Caco-2 (cell line): ENCODE measurements at regions not wholly inside any gene's neighbourhood (a gene's known extent, or its start where the extent isn't known, plus 50 kb on each side); places are given as distances from the start of the nearest gene placed in this dataset.

Experiments
- BruUV-seq: library from RNA; stranded (reverse); fragments of 400-500 nt; replicated peaks from 2 replicates; lab custom pipeline; 2021; lab: Mats Ljungman, UMichigan
- CTCF ChIA-PET: fragments of 300-600 bp; sonication (Branson Sonifier 250); formaldehyde crosslinking; loops from one replicate; lab custom pipeline; 2022; ENCODE audit warnings: antibody characterized with exemption; lab: Charles Lee
- POLR2A ChIA-PET: fragments of 300-600 bp; sonication (Branson Sonifier 250); formaldehyde crosslinking; loops from one replicate; lab custom pipeline; 2022; ENCODE audit warnings: antibody characterized with exemption; lab: Charles Lee
- DNase-seq, 2 experiments: peaks; one replicate each; pipeline versions ENCODE4 v3.0.0 to v3.0.0-alpha.2; 2020 to 2022
- H3K27me3 ChIP-seq: replicated peaks from 2 replicates; pipeline ENCODE4 v1.6.0; 2011; ENCODE audit warnings: low read length; ENCODE audit not compliant: control insufficient read depth, insufficient read depth
- H3K36me3 ChIP-seq: 2 replicates; pipeline ENCODE4 v1.5.1; 2011; ENCODE audit warnings: low read length; ENCODE audit not compliant: control insufficient read depth, insufficient read depth
- H3K4me1 ChIP-seq: fragments of 250-450 bp; sonication (Bioruptor Pico); 2 replicates; pipeline ENCODE4 v1.5.1; 2020; ENCODE audit warnings: mild to moderate bottlenecking
- H3K4me3 ChIP-seq: 2 replicates; pipeline ENCODE4 v1.5.1; 2011; ENCODE audit warnings: low read depth, mild to moderate bottlenecking, control low read depth, low read length
- H3K9me3 ChIP-seq: fragments of 250-450 bp; sonication (Bioruptor Pico); 2 replicates; pipeline ENCODE4 v1.5.1; 2020; ENCODE audit warnings: mild to moderate bottlenecking, moderate library complexity
- H3K27ac Mint-ChIP-seq: one replicate; pipeline ENCODE4 v1.8.0; 2022; ENCODE audit warnings: mixed read lengths; ENCODE audit not compliant: unreplicated experiment
- H3K27me3 Mint-ChIP-seq: one replicate; pipeline ENCODE4 v1.8.0; 2022; ENCODE audit warnings: mixed read lengths; ENCODE audit not compliant: insufficient read depth, unreplicated experiment
- H3K36me3 Mint-ChIP-seq: one replicate; pipeline ENCODE4 v1.8.0; 2022; ENCODE audit warnings: mild to moderate bottlenecking, mixed read lengths; ENCODE audit not compliant: insufficient read depth, unreplicated experiment
- H3K4me1 Mint-ChIP-seq: one replicate; pipeline ENCODE4 v1.8.0; 2022; ENCODE audit warnings: low read depth, mixed read lengths; ENCODE audit not compliant: unreplicated experiment
- H3K4me3 Mint-ChIP-seq: one replicate; pipeline ENCODE4 v1.8.0; 2022; ENCODE audit warnings: mild to moderate bottlenecking, moderate library complexity, mixed read lengths; ENCODE audit not compliant: unreplicated experiment
- H3K9me3 Mint-ChIP-seq: one replicate; pipeline ENCODE4 v1.8.0; 2022; ENCODE audit warnings: mixed read lengths; ENCODE audit not compliant: unreplicated experiment
- intact Hi-C: fragments of 100-400 bp; cut with micrococcal nuclease; formaldehyde crosslinking; loops from one replicate; pipeline ENCODE4 v1.10.0; 2022; ENCODE audit not compliant: unreplicated experiment
- TF ChIP-seq, protein P1 (sequence below), 2 experiments: fragments of 200-600 bp in 1 of 2; IDR thresholded peaks; 1 replicate in 1 of 2; 2 replicates in 1 of 2; pipeline versions ENCODE4 v1.5.1 to v1.8.0; 2011 to 2022; ENCODE audit warnings: antibody characterized with exemption in 1 of 2, control low read depth in 1 of 2, inconsistent platforms in 1 of 2, low read depth in 1 of 2, low read length in 1 of 2, mild to moderate bottlenecking in 1 of 2, moderate library complexity in 1 of 2; ENCODE audit not compliant: insufficient read depth in 1 of 2, severe bottlenecking in 1 of 2, unreplicated experiment in 1 of 2

DNA sequence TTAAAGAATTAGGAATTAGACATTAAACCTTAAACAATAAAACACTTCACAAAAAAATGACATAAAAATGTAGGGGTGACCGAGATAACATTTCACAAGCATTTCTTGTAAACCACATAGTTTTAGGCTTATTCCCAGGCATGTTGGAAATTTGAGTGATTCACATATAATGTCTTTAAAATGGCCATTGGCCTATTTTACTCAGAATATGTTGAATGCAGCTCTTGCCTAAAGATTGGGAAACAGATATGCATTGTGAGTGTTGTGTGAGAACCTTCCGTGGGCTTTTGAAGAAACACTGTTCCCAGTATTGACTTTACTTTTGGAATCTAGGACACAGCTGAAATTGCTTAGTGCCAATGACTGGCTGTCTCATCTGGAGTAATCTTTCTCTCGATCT is 79.6 kb downstream of the ARL5B start:
- POLR2A ChIA-PET: no interaction called here

DNA sequence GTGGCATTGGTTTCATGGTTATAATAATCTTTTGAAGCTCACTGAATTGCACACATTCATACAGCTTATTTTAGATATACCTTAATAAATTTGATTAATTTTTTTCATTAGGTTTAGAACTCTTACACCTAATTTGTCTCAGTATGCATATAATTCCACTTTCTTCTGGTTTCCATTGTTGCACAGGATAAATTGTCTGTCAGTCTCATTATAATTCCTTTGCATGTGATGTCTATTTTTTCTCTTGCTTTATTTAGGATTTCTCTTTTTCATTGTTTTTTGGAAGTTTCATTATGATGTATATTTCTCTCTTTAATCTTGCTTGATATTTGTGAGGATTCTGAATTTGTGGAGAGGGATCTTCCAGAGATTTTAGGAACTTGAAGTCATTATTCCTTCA is 84.7 kb downstream of the ARL5B start:
- H3K9me3 ChIP-seq: peaks cover 7% of the 10 kb centered on the region; the same call in 1 of the 2 replicates
- Mint-ChIP-seq H3K27ac (no peak overlapping the region), H3K4me3 (no peak overlapping the region), H3K36me3 (no peaks in the 10 kb centered on the region), H3K27me3 (no peaks in the 10 kb centered on the region), H3K9me3 (peaks cover 25% of the 10 kb centered on the region), H3K4me1 (no peaks in the 10 kb centered on the region)
- H3K36me3 ChIP-seq: no peaks in the 10 kb centered on the region
- no peak overlapping the region for H3K4me3 ChIP-seq
- TF ChIP-seq, protein P1, sequence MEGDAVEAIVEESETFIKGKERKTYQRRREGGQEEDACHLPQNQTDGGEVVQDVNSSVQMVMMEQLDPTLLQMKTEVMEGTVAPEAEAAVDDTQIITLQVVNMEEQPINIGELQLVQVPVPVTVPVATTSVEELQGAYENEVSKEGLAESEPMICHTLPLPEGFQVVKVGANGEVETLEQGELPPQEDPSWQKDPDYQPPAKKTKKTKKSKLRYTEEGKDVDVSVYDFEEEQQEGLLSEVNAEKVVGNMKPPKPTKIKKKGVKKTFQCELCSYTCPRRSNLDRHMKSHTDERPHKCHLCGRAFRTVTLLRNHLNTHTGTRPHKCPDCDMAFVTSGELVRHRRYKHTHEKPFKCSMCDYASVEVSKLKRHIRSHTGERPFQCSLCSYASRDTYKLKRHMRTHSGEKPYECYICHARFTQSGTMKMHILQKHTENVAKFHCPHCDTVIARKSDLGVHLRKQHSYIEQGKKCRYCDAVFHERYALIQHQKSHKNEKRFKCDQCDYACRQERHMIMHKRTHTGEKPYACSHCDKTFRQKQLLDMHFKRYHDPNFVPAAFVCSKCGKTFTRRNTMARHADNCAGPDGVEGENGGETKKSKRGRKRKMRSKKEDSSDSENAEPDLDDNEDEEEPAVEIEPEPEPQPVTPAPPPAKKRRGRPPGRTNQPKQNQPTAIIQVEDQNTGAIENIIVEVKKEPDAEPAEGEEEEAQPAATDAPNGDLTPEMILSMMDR (IDR thresholded peaks at IDR 0.05; ENCODE audit: insufficient read depth in 1 of 2, low read depth in 1 of 2, low read length in 1 of 2, severe bottlenecking in 1 of 2, unreplicated experiment in 1 of 2): no peak
- CTCF ChIA-PET: no interaction called here
- no peaks in the 10 kb centered on the region for H3K4me1 ChIP-seq
- H3K27me3 ChIP-seq: no peaks in the 10 kb centered on the region
- no peak for DNase-seq
- BruUV-seq: no TSS peak
- POLR2A ChIA-PET: no interaction called here
- intact Hi-C loops: no loop called here

More for the DNA sequence above, 79.6 kb downstream of the ARL5B start:
- Mint-ChIP-seq H3K9me3 (peaks cover 15% of the 10 kb centered on the region), H3K27me3 (no peaks in the 10 kb centered on the region), H3K4me3 (no peak overlapping the region), H3K27ac (no peak overlapping the region), H3K4me1 (no peaks in the 10 kb centered on the region), H3K36me3 (no peaks in the 10 kb centered on the region)
- BruUV-seq: no TSS peak
- no peaks in the 10 kb centered on the region for H3K27me3 ChIP-seq
- no peak overlapping the region for H3K4me3 ChIP-seq
- no peak for DNase-seq
- peaks cover 6% of the 10 kb centered on the region; the same call in 1 of the 2 replicates for H3K9me3 ChIP-seq
- CTCF ChIA-PET: no interaction called here
- TF ChIP-seq, protein P1 (IDR thresholded peaks at IDR 0.05; ENCODE audit: insufficient read depth in 1 of 2, low read depth in 1 of 2, low read length in 1 of 2, severe bottlenecking in 1 of 2, unreplicated experiment in 1 of 2): no peak
- H3K36me3 ChIP-seq: no peaks in the 10 kb centered on the region
- intact Hi-C loops: no loop called here
- H3K4me1 ChIP-seq: no peaks in the 10 kb centered on the region

DNA sequence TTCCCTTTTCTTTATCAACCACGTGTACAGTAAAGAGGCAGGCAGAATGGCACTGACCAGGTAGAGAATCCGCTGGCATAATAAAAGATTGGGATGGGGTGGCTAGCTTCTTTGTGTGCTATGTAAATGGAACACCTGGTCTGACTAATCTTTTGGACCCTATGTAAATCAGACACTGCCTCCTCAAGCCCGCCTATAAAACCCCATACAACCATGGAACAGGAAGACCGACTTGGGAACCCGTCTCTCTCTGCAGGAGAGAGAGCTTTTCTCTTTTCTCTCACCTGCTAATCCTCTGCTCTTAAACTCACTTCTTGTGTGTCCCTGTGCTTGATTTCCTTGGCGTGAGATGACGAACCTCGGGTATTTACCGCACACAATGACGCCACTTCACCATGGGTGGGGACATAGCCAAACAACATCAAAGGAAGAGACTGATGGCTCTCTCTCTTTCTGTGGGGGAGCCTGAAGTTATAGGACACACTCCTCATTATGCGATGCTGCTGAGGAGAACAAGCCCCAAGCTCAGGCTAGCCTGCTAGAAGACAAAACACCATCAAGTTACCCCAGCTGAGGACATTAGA is 94.2 kb downstream of the ARL5B start:
- no peak for DNase-seq
- H3K27me3 ChIP-seq: no peaks in the 10 kb centered on the region
- peaks cover 7% of the 10 kb centered on the region for H3K4me1 Mint-ChIP-seq
- H3K36me3 ChIP-seq: no peaks in the 10 kb centered on the region
- no peaks in the 10 kb centered on the region for H3K9me3 ChIP-seq
- H3K4me3 Mint-ChIP-seq: no peak overlapping the region
- peaks cover 8% of the 10 kb centered on the region; the same call in 1 of the 2 replicates for H3K4me1 ChIP-seq
- ChIA-PET POLR2A (no interaction called here), CTCF (no interaction called here)
- H3K4me3 ChIP-seq: no peak overlapping the region
- no peak overlapping the region for H3K27ac Mint-ChIP-seq
- H3K9me3 Mint-ChIP-seq: peaks cover 19% of the 10 kb centered on the region
- H3K27me3 Mint-ChIP-seq: peaks cover 6% of the 10 kb centered on the region
- TF ChIP-seq, protein P1 (IDR thresholded peaks at IDR 0.05; ENCODE audit: insufficient read depth in 1 of 2, low read depth in 1 of 2, low read length in 1 of 2, severe bottlenecking in 1 of 2, unreplicated experiment in 1 of 2): no peak
- BruUV-seq: no TSS peak
- intact Hi-C loops: no loop called here
- peaks cover 4% of the 10 kb centered on the region for H3K36me3 Mint-ChIP-seq
